ENCODE measurements at regions not wholly inside any gene's neighbourhood (a gene's known extent, or its start where the extent isn't known, plus 50 kb on each side); places are given as distances from the start of the nearest gene placed in this dataset.

GRCh38 chr11:44507896-44508445 is 57.5 kb upstream of the CD82 start:
- H3K27ac Mint-ChIP-seq, result no peak overlapping the region
- Histone ChIP-seq H2AFZ (ENCODE audit: insufficient read depth, low read depth, low read length, poor library complexity, severe bottlenecking) (no peak overlapping the region), H3K36me3 (replicated peaks in 1 of 2; ENCODE audit: control extremely low read depth in 1 of 2, control insufficient read depth in 1 of 2, extremely low read depth in 1 of 2, insufficient read depth in 2 of 2, low read length in 1 of 2) (no peaks in the 10 kb centered on the region), H3K4me2 (replicated peaks; ENCODE audit: low read depth, low read length, poor library complexity, severe bottlenecking) (no peak overlapping the region), H3K27ac (ENCODE audit: low read length in 2 of 2) (no peak overlapping the region), H3K27me3 (replicated peaks in 1 of 4; ENCODE audit: control extremely low read depth in 1 of 4, control insufficient read depth in 3 of 4, insufficient read depth in 4 of 4, low read length in 3 of 4) (peaks cover 0 to 12% (median 3%) of the 10 kb centered on the region in 4 experiments), H3K9ac (ENCODE audit: low read length) (no peak overlapping the region), H3K79me2 (ENCODE audit: control insufficient read depth, insufficient read depth, low read length) (no peaks in the 10 kb centered on the region), H3K9me3 (ENCODE audit: control extremely low read depth in 1 of 3, control insufficient read depth in 2 of 3, insufficient read depth in 1 of 3, low read length in 2 of 3) (peaks cover 0 to 14% (median 0%) of the 10 kb centered on the region in 3 donors), H4K20me1 (ENCODE audit: control insufficient read depth, insufficient read depth, low read length, poor library complexity, severe bottlenecking) (no peaks in the 10 kb centered on the region), H3K4me1 (ENCODE audit: control insufficient read depth in 2 of 2, insufficient read depth in 2 of 2, low read length in 2 of 2) (no peaks in the 10 kb centered on the region), H3K4me3 (ENCODE audit: control extremely low read depth in 1 of 5, extremely low read depth in 1 of 5, insufficient read depth in 1 of 5, low read depth in 2 of 5, low read length in 4 of 5) (no peak overlapping the region)
- no peaks in the 10 kb centered on the region for H3K9me3 Mint-ChIP-seq (ENCODE audit: insufficient read depth)
- DNase-seq, result no peak
- ChIA-PET CTCF (no interaction called here), POLR2A (no interaction called here)
- no peak for ATAC-seq (ENCODE audit: low read depth)
- intact Hi-C loops (cut with micrococcal nuclease), result no loop called here
- no peak for TF ChIP-seq CTCF (IDR thresholded peaks at IDR 0.05)
- TF ChIP-seq EZH2 (IDR thresholded peaks at IDR 0.05; ENCODE audit: borderline replicate concordance, insufficient read depth, low read depth, low read length, poor library complexity, severe bottlenecking), result no peak
- H3K4me1 Mint-ChIP-seq, result no peaks in the 10 kb centered on the region
- H3K27me3 Mint-ChIP-seq, result peaks cover 25% of the 10 kb centered on the region
- no peak overlapping the region for H3K4me3 Mint-ChIP-seq
- WGBS (ENCODE audit: insufficient coverage), result 94% methylated on average over 3 of the region's 3 CpGs

DNA sequence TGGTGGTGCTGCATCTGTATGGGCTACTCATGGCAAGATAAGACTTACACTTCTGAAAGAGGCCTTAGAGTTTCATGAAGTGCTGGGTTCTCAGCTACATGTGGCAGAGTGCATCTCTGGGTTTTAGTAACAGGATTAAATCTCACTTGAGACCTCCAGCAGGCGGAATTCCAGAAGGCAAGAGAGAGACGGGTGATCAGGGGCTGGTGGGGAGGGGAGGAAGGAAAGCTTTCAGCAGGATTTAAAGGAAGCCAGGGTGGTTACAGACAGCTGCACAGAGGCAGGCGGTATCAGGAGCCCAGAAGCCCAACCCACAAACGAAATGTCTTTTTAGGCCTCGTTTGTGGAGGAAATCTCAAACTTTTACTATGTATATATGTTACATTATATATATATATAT is 56.2 kb upstream of the CD82 start:
- Histone ChIP-seq H2AFZ (ENCODE audit: insufficient read depth, low read depth, low read length, poor library complexity, severe bottlenecking) (no peak overlapping the region), H3K36me3 (replicated peaks in 1 of 2; ENCODE audit: control extremely low read depth in 1 of 2, control insufficient read depth in 1 of 2, extremely low read depth in 1 of 2, insufficient read depth in 2 of 2, low read length in 1 of 2) (no peaks in the 10 kb centered on the region), H3K4me2 (replicated peaks; ENCODE audit: low read depth, low read length, poor library complexity, severe bottlenecking) (no peak overlapping the region), H3K27ac (ENCODE audit: low read length in 2 of 2) (no peak overlapping the region), H3K4me1 (ENCODE audit: control insufficient read depth in 2 of 2, insufficient read depth in 2 of 2, low read length in 2 of 2) (no peaks in the 10 kb centered on the region), H3K4me3 (ENCODE audit: control extremely low read depth in 1 of 5, extremely low read depth in 1 of 5, insufficient read depth in 1 of 5, low read depth in 2 of 5, low read length in 4 of 5) (no peak overlapping the region), H3K27me3 (replicated peaks in 1 of 4; ENCODE audit: control extremely low read depth in 1 of 4, control insufficient read depth in 3 of 4, insufficient read depth in 4 of 4, low read length in 3 of 4) (peaks cover 0 to 8% (median 3%) of the 10 kb centered on the region in 4 experiments), H3K9me3 (ENCODE audit: control extremely low read depth in 1 of 3, control insufficient read depth in 2 of 3, insufficient read depth in 1 of 3, low read length in 2 of 3) (peaks cover 0 to 14% (median 0%) of the 10 kb centered on the region in 3 donors), H4K20me1 (ENCODE audit: control insufficient read depth, insufficient read depth, low read length, poor library complexity, severe bottlenecking) (no peaks in the 10 kb centered on the region), H3K9ac (ENCODE audit: low read length) (no peak overlapping the region), H3K79me2 (ENCODE audit: control insufficient read depth, insufficient read depth, low read length) (no peaks in the 10 kb centered on the region)
- ChIA-PET CTCF (no interaction called here), POLR2A (no interaction called here)
- Mint-ChIP-seq H3K4me3 (no peak overlapping the region), H3K4me1 (no peaks in the 10 kb centered on the region), H3K9me3 (ENCODE audit: insufficient read depth) (no peaks in the 10 kb centered on the region), H3K27ac (no peak overlapping the region), H3K27me3 (peaks cover 29% of the 10 kb centered on the region)
- no peak for ATAC-seq (ENCODE audit: low read depth)
- DNase-seq, result no peak
- WGBS (ENCODE audit: insufficient coverage), result 58% methylated on average over 2 of the region's 5 CpGs
- TF ChIP-seq EZH2 (IDR thresholded peaks at IDR 0.05; ENCODE audit: borderline replicate concordance, insufficient read depth, low read depth, low read length, poor library complexity, severe bottlenecking) (no peak), CTCF (IDR thresholded peaks at IDR 0.05) (no peak)
- intact Hi-C loops (cut with micrococcal nuclease), result no loop called here
